Nucleus accumbens (tissue), 56 donors: ENCODE measurements at regions not wholly inside any gene's neighbourhood (a gene's known extent, or its start where the extent isn't known, plus 50 kb on each side); places are given as distances from the start of the nearest gene placed in this dataset.

Experiments
- DNase-seq, 56 donors: peaks; one replicate each; lab custom pipeline; 2025; lab: John Stamatoyannopoulos, UW

- no peak for DNase-seq
Observed at GRCh38 chr20:55615818-55616217, 389.5 kb downstream of the CBLN4 start.

- DNase-seq: no peak
Observed at GRCh38 chr20:55614220-55614757, 391.0 kb downstream of the CBLN4 start.

- no peak for DNase-seq
Observed at GRCh38 chr20:55610756-55611155, 394.6 kb downstream of the CBLN4 start.

GRCh38 chr20:55605594-55605993, 399.7 kb downstream of the CBLN4 start:
- no peak for DNase-seq

GRCh38 chr20:55597526-55597925, 407.8 kb downstream of the CBLN4 start:
- no peak for DNase-seq

GRCh38 chr20:55596431-55596830, 408.9 kb downstream of the CBLN4 start:
- DNase-seq: no peak

- no peak for DNase-seq
Observed at GRCh38 chr20:55592866-55593265, 412.5 kb downstream of the CBLN4 start.

GRCh38 chr20:55586610-55587009, 418.7 kb downstream of the CBLN4 start:
- DNase-seq: no peak

- DNase-seq: no peak
Observed at GRCh38 chr20:55584964-55585363, 420.4 kb downstream of the CBLN4 start.

GRCh38 chr20:55584307-55584706, 421.0 kb downstream of the CBLN4 start:
- no peak for DNase-seq

GRCh38 chr20:55583036-55583435, 422.3 kb downstream of the CBLN4 start:
- DNase-seq: no peak

- no peak for DNase-seq
Observed at GRCh38 chr20:55582498-55582897, 422.8 kb downstream of the CBLN4 start.

GRCh38 chr20:55581519-55581918, 423.8 kb downstream of the CBLN4 start:
- DNase-seq: no peak

- DNase-seq: no peak
Observed at GRCh38 chr20:55580475-55580874, 424.8 kb downstream of the CBLN4 start.

- DNase-seq: no peak
Observed at GRCh38 chr20:55579802-55580201, 425.5 kb downstream of the CBLN4 start.

- DNase-seq: no peak
Observed at GRCh38 chr20:55576981-55577380, 428.3 kb downstream of the CBLN4 start.

- DNase-seq: no peak
Observed at GRCh38 chr20:55569084-55569483, 436.2 kb downstream of the CBLN4 start.

- peak in 1 of 56 donors; percentile 0 for DNase-seq
Observed at GRCh38 chr20:55567826-55568225, 437.5 kb downstream of the CBLN4 start.

- peak in 3 of 56 donors; percentile 3 to 6 (median 3) for DNase-seq
Observed at GRCh38 chr20:55565096-55565773, 440.1 kb downstream of the CBLN4 start.

- DNase-seq: no peak
Observed at GRCh38 chr20:55561259-55561658, 444.1 kb downstream of the CBLN4 start.

- DNase-seq: no peak
Observed at GRCh38 chr20:55557191-55557590, 448.1 kb downstream of the CBLN4 start.

- no peak for DNase-seq
Observed at GRCh38 chr20:55555075-55555650, 450.2 kb downstream of the CBLN4 start.
